Thoracic aorta (tissue), 2 donors: ENCODE measurements at regions not wholly inside any gene's neighbourhood (a gene's known extent, or its start where the extent isn't known, plus 50 kb on each side); places are given as distances from the start of the nearest gene placed in this dataset.

Source experiments
- ATAC-seq: fragments of 150-250 bp; one replicate; pipeline ENCODE4 v1.8.0; 2017; ENCODE audit warnings: low read depth; ENCODE audit not compliant: insufficient number of reproducible peaks, low FRiP score
- DNase-seq: peaks from one replicate; pipeline ENCODE4 v3.0.0-alpha.2; 2020; ENCODE audit warnings: low spot score
- H3K27ac ChIP-seq, 2 donors: fragments of 200-600 bp; sonication (generic); 1 replicate in 1 of 2; 2 replicates in 1 of 2; pipeline ENCODE4 v1.5.1; 2016; ENCODE audit warnings: mild to moderate bottlenecking in 2 of 2, moderate library complexity in 2 of 2
- H3K27me3 ChIP-seq: fragments of 200-600 bp; sonication (generic); replicated peaks from 2 replicates; pipeline ENCODE4 v1.6.0; 2016; ENCODE audit warnings: mild to moderate bottlenecking; ENCODE audit not compliant: insufficient read depth
- H3K36me3 ChIP-seq: fragments of 200-600 bp; sonication (generic); one replicate; pipeline ENCODE4 v1.5.1; 2016
- H3K4me1 ChIP-seq, 2 donors: fragments of 200-600 bp; sonication (generic); 1 replicate in 1 of 2; 2 replicates in 1 of 2; pipeline versions ENCODE4 v1.5.1 to v1.6.0; 2016; ENCODE audit warnings: low read depth in 2 of 2, mild to moderate bottlenecking in 1 of 2; ENCODE audit not compliant: control insufficient read depth in 1 of 2
- H3K4me3 ChIP-seq: fragments of 200-600 bp; sonication (generic); 2 replicates; pipeline ENCODE4 v1.5.1; 2016; ENCODE audit warnings: mild to moderate bottlenecking
- H3K9me3 ChIP-seq: fragments of 200-600 bp; sonication (generic); 2 replicates; pipeline ENCODE4 v1.5.1; 2016
- CTCF ChIP-seq: fragments of 200-600 bp; sonication (generic); IDR thresholded peaks from one replicate; pipeline ENCODE4 v1.5.1; 2019; ENCODE audit warnings: antibody characterized with exemption

- no peak for TF ChIP-seq CTCF
- H3K27ac ChIP-seq = no peak overlapping the region
- H3K9me3 ChIP-seq = no peaks in the 10 kb centered on the region
- no peaks in the 10 kb centered on the region for H3K27me3 ChIP-seq
- ATAC-seq = no peak
- no peaks in the 10 kb centered on the region for H3K36me3 ChIP-seq
- peaks cover 0 to 5% of the 10 kb centered on the region in 2 donors for H3K4me1 ChIP-seq
- DNase-seq = no peak
- H3K4me3 ChIP-seq = no peak overlapping the region
These were observed 78.9 kb downstream of the GPR37 start for GRCh38 chr7:124686543-124687171.

GRCh38 chr7:124681946-124682345 lies 83.6 kb downstream of the GPR37 start:
- Histone ChIP-seq H3K4me1 (peaks cover 0 to 3% of the 10 kb centered on the region in 2 donors), H3K27me3 (no peaks in the 10 kb centered on the region), H3K4me3 (no peak overlapping the region), H3K27ac (no peak overlapping the region), H3K9me3 (no peaks in the 10 kb centered on the region), H3K36me3 (no peaks in the 10 kb centered on the region)
- no peak for TF ChIP-seq CTCF
- ATAC-seq = no peak
- DNase-seq = no peak

GRCh38 chr7:124680304-124680703 lies 85.3 kb downstream of the GPR37 start:
- Histone ChIP-seq H3K27me3 (no peaks in the 10 kb centered on the region), H3K27ac (no peak overlapping the region), H3K9me3 (no peaks in the 10 kb centered on the region), H3K36me3 (no peaks in the 10 kb centered on the region), H3K4me1 (no peaks in the 10 kb centered on the region), H3K4me3 (no peak overlapping the region)
- ATAC-seq = no peak
- no peak for DNase-seq
- TF ChIP-seq CTCF = no peak

GRCh38 chr7:124679586-124680225 lies 85.9 kb downstream of the GPR37 start:
- H3K27ac ChIP-seq = no peak overlapping the region
- ATAC-seq (no peak), DNase-seq (no peak)
- H3K36me3 ChIP-seq = no peaks in the 10 kb centered on the region
- no peaks in the 10 kb centered on the region for H3K9me3 ChIP-seq
- H3K4me3 ChIP-seq = no peak overlapping the region
- no peaks in the 10 kb centered on the region for H3K4me1 ChIP-seq
- TF ChIP-seq CTCF = no peak
- no peaks in the 10 kb centered on the region for H3K27me3 ChIP-seq

GRCh38 chr7:124679146-124679545 lies 86.4 kb downstream of the GPR37 start:
- no peak for ATAC-seq

More at GRCh38 chr7:124679146-124679545, 86.4 kb downstream of the GPR37 start:
- TF ChIP-seq CTCF = no peak
- no peak overlapping the region for H3K4me3 ChIP-seq
- no peak for DNase-seq
- H3K27ac ChIP-seq = no peak overlapping the region
- no peaks in the 10 kb centered on the region for H3K4me1 ChIP-seq
- no peaks in the 10 kb centered on the region for H3K27me3 ChIP-seq
- no peaks in the 10 kb centered on the region for H3K9me3 ChIP-seq
- H3K36me3 ChIP-seq = no peaks in the 10 kb centered on the region
